ENCODE measurements at regions not wholly inside any gene's neighbourhood (a gene's known extent, or its start where the extent isn't known, plus 50 kb on each side); places are given as distances from the start of the nearest gene placed in this dataset.

- no peak for TF ChIP-seq GATA2 (IDR thresholded peaks at IDR 0.05; ENCODE audit: low read depth, low read length)
- no peak for TF ChIP-seq GATA3 (IDR thresholded peaks at IDR 0.05; ENCODE audit: low read depth, low read length)
Measured at GRCh38 chr11:44421090-44421675, 111.2 kb upstream of the ALX4 start.

- TF ChIP-seq GATA3 (IDR thresholded peaks at IDR 0.05; ENCODE audit: low read depth, low read length) (no peak), GATA2 (IDR thresholded peaks at IDR 0.05; ENCODE audit: low read depth, low read length) (no peak)
Measured at GRCh38 chr11:44423289-44423688, 113.3 kb upstream of the ALX4 start.

DNA sequence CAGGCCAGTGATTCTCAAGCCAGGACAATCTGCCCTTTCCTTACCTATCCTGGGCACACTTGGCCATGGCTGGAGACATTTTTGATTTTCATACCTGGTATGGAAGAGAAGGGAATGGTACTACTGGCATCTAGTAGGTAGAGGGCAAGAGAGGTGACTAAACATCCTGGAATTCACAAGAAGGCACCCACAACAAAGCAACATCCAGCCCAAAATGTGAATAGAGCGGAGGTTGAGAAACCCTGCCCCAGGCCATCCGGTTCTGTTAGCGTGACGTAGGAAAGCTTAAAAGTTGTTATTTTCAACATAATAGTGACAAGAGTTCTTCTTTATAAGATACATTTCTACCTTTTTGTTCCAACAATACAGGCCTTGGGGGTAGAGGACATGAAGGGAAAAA is 114.9 kb upstream of the ALX4 start:
- no peak for TF ChIP-seq GATA3 (IDR thresholded peaks at IDR 0.05; ENCODE audit: low read depth, low read length)
- no peak for TF ChIP-seq GATA2 (IDR thresholded peaks at IDR 0.05; ENCODE audit: low read depth, low read length)

DNA sequence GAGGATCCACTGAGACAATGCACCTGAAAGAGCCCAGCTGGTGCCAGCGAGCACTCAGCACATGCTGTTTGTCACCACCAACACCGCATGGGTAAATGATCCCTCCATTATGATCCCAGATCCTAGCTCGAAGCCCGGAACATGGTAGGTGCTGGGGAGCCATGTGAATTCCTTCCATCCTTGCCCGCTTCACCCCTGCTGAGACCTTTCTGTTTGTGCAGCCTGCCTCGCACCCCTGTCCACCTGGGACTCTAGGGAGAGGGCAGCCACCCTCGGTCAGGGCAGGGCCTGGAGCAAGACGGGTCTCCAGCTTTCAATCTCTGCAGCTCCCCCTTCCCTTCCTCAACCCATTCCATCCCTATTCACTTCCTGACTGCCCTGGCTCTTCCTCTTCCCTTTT is 116.2 kb upstream of the ALX4 start:
- no peak for TF ChIP-seq GATA2 (IDR thresholded peaks at IDR 0.05; ENCODE audit: low read depth, low read length)
- no peak for TF ChIP-seq GATA3 (IDR thresholded peaks at IDR 0.05; ENCODE audit: low read depth, low read length)

- TF ChIP-seq GATA3 (IDR thresholded peaks at IDR 0.05; ENCODE audit: low read depth, low read length), result no peak
- no peak for TF ChIP-seq GATA2 (IDR thresholded peaks at IDR 0.05; ENCODE audit: low read depth, low read length)
Measured at GRCh38 chr11:44426958-44427357, 117.0 kb upstream of the ALX4 start.

DNA sequence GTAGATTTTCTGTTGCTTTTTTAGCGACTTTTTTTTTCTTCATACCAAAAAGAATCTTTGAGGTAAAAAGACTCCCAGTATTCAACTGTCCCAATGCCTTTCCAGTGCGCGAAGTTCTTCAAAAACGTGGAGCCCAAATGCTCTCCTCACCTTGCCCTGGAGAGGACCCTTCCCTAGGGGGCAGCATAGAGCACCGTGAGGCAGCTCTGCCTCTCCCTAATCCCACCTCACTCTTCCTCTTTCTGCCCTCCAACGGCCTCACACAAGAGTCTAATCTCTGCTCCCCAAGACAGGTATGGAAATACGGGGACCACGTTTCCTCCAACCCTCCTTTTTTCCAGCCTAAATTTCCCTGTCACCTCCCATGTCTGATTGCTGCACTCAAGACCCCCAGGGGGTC is 117.5 kb upstream of the ALX4 start:
- TF ChIP-seq GATA2 (IDR thresholded peaks at IDR 0.05; ENCODE audit: low read depth, low read length) (no peak), GATA3 (IDR thresholded peaks at IDR 0.05; ENCODE audit: low read depth, low read length) (no peak)

GRCh38 chr11:44430140-44430539 is 120.2 kb upstream of the ALX4 start:
- TF ChIP-seq GATA3 (IDR thresholded peaks at IDR 0.05; ENCODE audit: low read depth, low read length) (no peak), GATA2 (IDR thresholded peaks at IDR 0.05; ENCODE audit: low read depth, low read length) (no peak)

GRCh38 chr11:44434191-44434590 is 124.3 kb upstream of the ALX4 start:
- no peak for TF ChIP-seq GATA3 (IDR thresholded peaks at IDR 0.05; ENCODE audit: low read depth, low read length)

GRCh38 chr11:44437122-44437521 is 127.2 kb upstream of the ALX4 start:
- TF ChIP-seq GATA2 (IDR thresholded peaks at IDR 0.05; ENCODE audit: low read depth, low read length) (no peak), GATA3 (IDR thresholded peaks at IDR 0.05; ENCODE audit: low read depth, low read length) (no peak)

- TF ChIP-seq GATA3 (IDR thresholded peaks at IDR 0.05; ENCODE audit: low read depth, low read length) (no peak), GATA2 (IDR thresholded peaks at IDR 0.05; ENCODE audit: low read depth, low read length) (no peak)
Measured at GRCh38 chr11:44443836-44444769, 121.4 kb upstream of the CD82 start.

GRCh38 chr11:44444770-44445321 is 120.6 kb upstream of the CD82 start:
- TF ChIP-seq GATA3 (IDR thresholded peaks at IDR 0.05; ENCODE audit: low read depth, low read length), result no peak
- TF ChIP-seq GATA2 (IDR thresholded peaks at IDR 0.05; ENCODE audit: low read depth, low read length), result no peak

DNA sequence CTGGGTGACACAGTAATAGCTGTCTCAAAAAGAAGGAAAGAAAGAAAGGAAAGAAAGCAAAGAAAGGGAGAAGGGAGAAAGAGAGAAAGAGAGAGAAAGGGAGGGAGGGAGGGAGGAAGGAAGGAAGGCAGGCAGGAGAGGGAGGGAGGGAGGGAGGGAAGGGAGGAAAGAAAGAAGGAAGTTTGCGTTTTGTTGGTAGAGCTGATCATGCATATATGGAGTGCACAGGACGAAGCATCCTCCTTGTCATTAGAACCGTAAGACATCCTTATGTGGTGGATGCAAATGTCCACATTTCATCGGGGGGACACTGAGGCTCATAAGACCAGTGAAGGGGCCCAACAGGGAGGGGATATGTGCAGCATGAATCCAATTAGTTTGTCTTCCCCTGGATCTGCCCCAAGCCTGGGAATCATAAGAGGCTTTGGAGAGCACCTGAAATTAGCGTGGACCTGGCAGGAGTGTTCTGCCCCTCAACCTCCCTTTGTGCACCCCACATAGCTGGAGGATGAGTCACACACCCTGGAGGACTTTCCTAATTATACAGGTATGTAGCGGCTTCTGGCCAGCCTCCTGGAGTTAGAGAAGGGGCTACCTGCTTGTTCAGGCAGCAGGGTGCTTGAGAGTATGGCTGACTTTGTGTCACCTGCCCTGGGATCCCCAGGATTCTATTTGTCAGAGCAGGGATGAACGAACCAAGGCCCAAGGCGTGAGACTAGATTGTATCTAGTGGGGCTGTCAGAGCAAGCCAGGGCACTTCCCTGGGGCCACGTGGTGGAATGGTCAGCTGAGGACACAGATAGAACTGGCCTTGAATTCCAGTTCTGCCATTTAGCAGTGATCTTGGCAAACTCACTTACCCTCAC is 119.7 kb upstream of the CD82 start:
- TF ChIP-seq GATA2 (IDR thresholded peaks at IDR 0.05; ENCODE audit: low read depth, low read length), result no peak

DNA sequence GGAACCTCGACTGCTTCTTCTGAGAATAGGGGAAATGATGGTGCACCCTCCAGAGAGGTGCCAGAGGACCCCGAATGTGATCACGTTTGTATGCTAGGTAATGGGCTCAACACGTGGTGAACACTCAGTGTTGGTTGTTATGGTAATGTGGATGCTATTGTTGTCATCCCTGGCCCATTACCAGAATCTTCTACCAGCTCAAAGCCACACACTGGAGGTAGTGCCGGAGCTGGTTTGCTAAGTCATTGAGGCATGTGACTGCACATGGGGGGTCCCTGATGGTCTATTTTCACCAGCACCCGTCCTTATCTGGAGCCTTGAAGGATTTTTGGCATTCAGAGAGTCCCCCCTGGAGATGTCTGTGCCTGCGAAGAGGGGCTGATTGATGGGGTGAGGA is 119.1 kb upstream of the CD82 start:
- no peak for TF ChIP-seq GATA2 (IDR thresholded peaks at IDR 0.05; ENCODE audit: low read depth, low read length)

All from SH-SY5Y (cell line).